NCI-H2227 treated with DMSO at 0.1 percent for 48 hours (cell line): ENCODE measurements at regions not wholly inside any gene's neighbourhood (a gene's known extent, or its start where the extent isn't known, plus 50 kb on each side); places are given as distances from the start of the nearest gene placed in this dataset.
"Not testable (repeated sequence)": the region's sequence is repeated elsewhere in the genome, so short reads cannot be mapped to it uniquely, and the experiment has no call there.

ENCODE experiments used
- DNase-seq: peaks from one replicate; lab custom pipeline; 2025; lab: John Stamatoyannopoulos, UW

DNA sequence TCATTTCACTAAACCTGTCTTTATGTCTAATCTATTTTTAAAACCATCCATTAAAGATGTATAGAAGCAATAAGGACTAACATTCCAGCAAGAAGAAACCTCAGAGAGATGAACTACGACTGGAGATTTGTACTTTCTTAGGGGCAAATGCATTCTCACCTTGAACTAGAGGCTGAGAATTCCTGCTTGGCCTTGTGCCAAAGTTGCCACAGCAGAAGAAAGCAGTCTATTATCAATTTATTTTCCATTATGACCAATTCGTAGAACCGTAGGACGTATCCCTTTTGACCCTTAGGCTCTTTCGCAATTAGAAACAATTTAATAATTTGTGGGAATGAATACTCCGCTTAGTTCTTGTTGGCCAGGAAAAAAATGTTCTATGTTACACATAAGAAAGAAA lies 1647.4 kb upstream of the CDH9 start:
- no peak for DNase-seq

DNA sequence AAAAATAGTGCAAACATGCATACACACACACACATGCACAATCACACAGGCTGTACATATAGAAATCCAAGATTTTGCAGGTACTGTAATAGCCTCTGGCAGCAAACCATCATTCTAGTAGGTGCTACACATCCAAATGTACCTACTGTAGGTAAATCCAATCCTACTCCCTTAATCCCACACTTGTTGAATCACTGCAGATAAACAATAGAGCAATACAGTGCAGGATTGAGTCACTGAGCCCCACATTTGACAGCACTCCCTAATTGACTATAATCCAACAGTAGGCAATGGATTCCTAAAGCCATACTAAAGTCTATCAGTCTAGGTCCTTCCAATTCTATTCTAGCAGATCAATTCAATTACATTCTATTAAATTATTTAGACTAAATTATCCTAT lies 1640.5 kb upstream of the CDH9 start:
- no peak for DNase-seq

DNA sequence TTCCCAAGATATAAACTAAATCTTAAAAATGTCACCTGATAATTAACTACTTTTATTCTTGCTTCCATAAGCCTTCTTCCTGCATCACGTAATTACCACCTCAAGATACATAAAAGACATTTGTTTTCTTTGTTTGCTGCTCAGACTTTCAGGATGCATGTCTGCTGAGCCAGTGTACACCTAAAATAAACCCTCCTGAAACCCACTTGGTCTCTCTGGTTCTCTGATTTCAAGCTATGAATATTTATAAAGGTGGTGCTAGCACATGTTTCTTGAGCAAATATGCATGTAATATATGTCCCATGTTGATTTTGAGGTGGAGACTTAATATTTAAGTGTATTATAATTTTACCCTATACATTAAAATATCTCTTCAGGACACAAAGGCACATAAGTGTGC lies 1627.7 kb upstream of the CDH9 start:
- no peak for DNase-seq

DNA sequence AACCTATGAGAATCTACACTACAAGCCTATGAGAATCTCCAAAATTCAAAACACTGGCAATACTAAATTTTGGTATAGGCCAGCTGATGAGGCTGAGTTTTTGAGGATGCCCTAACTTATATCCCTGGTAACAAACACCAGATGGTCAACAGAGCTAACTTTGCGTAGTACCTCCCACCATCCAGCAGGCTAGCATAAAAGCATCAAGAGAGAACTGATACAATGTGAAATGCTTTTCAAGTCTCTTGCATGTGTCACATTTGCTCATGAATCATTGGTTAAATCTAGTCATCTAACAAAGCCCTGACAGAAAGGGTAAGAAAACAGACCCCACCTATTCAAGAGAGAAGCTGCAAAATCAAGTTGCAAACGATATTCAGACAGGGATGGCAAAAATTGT lies 1609.7 kb upstream of the CDH9 start:
- DNase-seq, result no peak

DNA sequence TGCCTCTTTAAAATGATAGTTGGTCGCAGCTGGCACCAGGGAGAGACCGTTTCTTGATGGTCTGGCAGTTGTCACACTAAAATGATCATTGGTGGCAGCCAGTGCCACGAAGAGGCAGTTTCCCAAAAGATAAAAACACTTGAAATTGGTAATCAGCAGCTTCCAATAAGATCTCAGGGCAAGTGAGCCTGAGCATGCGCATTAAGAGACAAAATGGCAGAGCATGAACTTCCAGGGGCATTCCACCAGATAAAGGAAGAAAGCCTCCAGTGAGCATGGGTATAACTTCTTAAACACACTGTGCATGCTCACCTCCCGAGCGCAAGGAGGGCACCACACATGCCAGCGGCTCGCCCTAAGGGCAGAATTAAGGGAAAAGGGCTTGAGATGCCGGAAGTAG lies 1594.2 kb upstream of the CDH9 start:
- no peak for DNase-seq

DNA sequence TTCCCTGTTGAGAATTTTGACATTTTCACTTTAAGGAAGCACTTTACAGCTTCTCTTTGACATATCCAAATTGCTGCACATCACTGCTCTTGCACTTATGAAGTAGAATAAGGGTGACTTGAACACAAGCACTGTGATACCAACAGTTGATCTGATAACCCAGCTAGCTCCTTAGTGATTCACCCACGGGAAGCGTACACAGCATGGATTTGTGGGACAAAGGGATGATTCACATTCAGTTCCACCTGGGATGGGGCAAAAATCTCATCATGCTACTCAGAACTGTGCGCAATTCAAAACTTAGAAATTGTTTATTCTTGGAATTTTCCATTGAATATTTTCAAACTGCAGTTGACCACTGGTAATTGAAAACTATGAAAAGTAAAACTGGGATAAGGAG lies 1565.5 kb upstream of the CDH9 start:
- DNase-seq, result no peak

DNA sequence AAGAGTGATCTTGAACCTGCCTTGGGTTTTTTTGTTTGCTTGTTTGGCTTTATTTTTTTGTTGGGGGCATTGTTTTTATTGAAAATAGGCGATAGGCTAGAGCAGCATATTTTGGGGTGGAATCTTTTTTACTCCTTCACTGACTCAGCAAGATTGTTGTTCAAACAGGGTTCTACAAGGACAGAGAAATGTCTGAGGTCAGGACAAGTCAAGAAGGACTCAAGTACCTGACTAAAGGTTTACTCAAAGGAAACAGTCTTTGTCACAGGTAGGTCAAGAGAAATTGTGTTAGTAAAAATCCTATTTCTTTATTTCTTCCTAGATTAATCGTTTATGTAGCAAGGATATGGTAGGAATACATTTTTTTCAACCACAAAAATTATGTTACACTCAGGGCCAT lies 1564.0 kb upstream of the CDH9 start:
- no peak for DNase-seq

DNA sequence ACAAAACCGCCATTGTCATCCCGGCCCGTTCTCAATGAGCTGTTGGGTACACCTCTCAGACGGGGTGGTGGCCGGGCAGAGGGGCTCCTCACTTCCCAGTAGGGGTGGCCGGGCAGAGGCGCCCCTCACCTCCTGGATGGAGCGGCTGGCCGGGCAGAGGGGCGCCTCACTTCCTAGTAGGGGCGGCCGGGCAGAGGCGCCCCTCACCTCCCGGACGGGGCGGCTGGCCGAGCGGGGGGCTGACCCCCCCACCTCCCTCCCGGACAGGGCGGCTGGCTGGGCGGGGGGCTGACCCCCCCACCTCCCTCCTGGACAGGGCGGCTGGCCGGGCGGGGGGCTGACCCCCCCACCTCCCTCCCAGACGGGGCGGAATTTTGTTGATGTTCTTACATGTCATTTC lies 1558.3 kb upstream of the CDH9 start:
- not testable (repeated sequence) for DNase-seq

DNA sequence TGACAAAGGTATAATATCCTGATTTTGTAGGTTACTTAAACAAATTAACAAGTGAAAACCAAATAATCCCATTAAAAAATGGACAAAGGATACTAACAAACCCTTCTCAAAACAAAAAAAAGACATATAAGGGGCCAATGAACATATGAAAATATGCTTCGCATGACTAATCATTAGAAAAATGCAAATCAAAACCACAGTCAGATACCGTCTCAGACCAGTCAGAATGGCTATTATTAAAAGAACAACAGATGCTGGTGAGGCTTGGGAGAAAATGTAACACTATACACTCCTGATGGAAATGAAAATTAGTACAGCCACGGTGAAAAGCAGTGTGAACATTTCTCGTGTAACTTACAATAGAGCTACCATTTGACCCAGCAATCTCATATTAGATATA lies 1542.2 kb upstream of the CDH9 start:
- DNase-seq, result no peak

DNA sequence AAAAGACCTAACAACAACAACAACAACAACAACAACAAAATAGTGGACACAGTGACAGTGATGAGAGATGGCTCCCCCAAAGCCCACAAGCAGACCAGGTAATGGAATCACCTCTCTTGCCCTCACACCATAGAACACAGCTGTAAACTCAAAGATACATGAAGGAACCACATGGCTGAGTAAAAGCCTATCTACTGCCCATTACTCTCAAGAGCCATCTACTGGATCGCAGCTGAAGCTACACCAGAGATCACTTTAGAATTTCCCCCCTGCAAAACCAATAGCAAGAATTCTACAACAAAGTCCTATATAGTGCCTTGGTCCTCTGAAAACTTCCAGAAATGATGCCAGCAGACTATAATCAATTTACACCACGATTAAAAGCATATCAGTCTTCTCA lies 1537.6 kb upstream of the CDH9 start:
- DNase-seq, result no peak

DNA sequence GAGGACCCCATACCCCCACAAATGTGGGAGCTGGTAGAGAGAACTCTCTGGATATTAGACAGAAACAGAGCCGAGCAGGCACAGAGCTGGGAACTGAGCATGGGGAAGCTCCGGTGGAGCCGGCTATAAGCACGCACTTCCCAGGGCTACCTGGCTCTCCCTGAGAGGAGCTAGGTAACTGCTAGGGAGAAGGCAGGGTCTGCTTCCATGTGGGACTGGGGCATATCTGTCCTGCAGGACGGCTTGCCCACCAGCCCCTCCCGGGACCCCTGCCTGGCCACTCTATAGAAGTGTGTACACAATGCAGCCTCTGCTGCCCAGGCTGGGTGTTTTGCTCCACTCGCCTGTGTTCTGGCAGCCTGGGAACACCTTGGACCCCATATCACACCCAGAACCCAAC lies 1537.0 kb upstream of the CDH9 start:
- DNase-seq, result no peak

DNA sequence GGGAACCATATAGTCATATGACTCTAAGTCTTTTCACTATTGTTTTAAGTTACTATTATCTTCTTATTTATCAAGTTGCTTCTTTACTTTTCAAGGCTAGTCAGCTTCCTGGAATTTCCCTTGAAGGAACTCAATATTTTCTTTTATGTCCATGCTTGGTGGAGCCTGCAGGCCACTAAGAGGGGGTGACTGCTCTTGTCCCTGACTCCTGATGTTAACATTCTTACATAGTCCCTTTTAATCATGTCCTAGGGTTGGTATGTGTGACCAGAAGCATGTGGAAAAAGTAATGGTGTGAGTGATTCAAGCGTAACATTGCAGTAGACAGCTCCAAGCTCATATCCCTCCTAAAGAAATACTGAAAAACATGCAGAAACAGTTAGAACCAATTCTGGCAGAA lies 1536.2 kb upstream of the CDH9 start:
- DNase-seq, result no peak

DNA sequence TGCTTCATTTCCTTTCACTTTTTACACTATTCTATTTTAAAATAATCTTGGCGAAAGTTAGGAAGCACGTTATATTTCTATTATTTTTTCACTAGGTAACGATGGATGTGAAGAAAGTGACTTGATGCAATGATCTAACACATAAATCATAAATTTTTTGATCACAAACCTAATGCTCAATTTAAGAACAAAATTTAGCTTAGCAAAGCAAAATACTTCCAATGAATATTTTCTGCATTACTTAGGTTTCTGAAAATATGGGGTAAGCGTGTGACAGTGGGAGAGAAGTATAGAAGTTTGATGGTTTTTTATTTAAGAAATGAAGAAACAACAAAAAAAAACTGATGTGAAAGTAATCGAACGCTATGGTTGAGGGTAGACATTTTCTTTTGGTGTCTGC lies 1528.7 kb upstream of the CDH9 start:
- DNase-seq, result no peak

DNA sequence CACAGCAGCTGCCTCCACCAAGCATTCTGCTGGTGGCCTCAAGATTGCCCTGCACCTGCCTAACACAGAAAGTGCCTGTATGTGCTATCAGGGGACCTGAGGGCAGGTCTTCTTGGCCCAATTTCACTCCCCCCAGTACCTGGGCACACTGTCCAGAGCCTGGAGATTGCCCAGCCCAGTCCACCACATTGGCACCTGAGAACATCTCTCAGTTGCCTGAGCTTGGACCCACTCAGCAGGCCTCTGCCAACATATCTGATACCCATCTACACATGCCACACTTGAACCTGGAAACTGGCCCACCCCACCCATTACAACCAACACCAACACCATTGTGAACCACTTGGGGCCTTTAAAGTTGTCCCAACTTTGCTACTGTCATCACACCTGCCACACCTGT lies 1523.1 kb upstream of the CDH9 start:
- DNase-seq, result no peak

DNA sequence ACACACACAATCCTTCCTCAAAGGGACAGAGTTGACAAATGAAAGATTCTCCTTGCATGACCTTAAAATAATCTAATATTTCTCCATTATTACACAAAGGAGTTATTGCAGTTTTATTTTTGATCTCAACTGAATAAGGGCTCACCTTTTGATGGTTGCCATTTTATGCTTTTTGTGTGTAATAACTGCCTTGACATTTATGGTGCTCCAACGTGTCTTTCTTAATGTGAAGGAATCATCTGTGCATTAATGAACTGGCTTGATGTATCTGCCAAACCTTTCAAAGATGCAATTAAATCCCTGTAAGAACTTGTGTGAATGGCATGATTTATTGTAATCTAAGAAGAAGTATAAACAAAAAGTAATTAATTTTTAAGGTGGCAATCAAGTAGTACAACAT lies 1519.8 kb upstream of the CDH9 start:
- no peak for DNase-seq

DNA sequence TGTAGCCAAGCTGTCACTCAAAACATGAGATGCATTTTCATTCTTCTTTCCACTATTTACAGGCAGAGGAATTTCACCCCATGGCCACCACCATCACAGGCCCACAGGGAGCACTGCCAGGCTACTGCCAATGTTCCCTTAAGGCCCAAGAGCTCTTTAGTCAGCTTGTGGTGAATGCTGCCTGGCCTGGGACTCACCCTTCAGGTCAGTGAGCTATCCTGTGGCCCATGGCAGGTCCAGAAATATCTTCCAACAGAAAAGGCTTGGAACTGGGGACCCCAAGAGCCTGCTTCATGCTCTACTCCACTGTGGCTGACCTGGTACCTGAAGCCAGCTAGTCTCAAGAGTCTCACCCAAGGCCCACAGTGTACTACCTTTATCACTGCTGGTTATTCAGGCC lies 1518.7 kb upstream of the CDH9 start:
- DNase-seq, result no peak

DNA sequence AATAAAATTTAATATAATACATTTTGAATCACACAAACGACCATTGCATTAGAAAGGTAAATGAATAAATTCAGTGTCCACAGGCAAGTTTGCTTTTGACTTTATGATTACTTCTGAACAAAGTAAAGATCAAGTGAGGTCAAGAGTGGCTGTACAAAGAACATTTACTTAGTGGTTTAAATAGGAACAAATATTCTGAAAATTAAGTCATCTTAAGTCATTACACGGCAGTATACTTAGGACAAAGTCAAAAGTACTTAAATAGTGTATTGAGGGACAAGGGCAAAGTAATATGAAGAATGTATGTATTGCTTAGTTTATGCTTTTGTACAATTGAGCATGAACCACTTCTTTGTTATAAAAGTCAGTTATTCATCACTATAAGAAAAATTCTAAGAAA lies 1511.2 kb upstream of the CDH9 start:
- DNase-seq, result no peak

DNA sequence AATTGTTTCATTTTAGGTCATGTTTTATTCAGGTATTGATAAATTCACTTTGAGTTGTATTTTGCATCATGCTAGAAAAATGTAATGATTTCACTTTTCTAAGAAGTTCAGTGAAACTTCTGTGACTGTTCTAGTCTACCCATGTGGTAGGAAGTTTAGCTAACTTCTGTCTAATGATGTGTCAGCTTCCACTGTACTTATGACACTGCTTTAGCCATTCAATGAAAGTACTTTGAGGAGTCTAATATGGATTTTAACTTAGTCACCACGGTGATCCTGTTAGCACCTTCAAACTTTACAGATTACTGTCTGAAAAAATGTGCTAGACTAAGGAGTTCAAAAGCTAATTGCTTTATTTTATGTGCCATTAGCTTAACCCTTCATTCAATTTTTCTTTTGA lies 1510.5 kb upstream of the CDH9 start:
- no peak for DNase-seq

DNA sequence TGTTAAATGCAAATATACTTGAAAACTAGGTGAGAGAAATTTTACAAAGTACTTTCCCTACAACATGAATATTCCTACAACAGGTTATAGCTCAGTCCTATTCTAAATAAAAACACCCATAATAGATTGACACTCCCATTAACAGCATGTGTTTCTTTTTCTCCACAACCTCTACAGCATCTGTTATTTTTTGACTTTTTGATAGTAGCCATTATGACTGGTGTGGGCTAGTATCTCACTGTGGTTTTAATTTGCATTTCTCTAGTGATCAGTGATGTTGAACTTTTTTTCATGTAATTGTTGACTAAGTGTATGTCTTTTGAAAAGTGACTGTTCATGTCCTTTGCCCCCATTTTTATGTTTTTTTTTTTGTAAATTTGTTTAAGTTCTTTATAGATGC lies 1506.1 kb upstream of the CDH9 start:
- DNase-seq, result no peak

DNA sequence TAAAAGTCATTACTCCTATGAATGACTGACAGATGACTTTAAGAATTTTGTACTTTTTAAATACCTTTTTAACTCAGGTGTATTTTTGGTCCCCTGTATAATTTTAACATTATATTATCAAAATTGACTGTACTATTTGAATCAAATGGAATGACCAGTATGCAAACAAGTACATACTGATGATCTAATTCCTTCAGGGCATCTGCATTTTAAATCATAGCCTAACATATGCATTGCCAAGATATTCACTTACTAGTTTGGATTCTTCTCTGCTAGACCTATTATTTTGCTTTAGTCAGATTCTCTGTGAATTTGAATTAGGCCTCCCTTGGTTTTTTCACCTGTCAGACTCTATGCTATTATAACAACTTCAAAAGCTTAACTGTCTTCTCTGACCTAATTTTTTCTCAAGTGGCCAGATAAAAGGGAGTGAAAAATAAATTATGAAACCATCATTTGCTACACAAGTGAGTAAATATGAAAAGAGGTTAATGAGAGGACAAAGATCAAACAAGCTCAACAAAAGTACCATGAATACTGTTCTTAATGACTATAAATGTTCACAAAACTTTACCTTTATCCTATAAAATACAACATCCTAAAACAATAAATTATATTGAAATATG lies 1505.2 kb upstream of the CDH9 start:
- no peak for DNase-seq

DNA sequence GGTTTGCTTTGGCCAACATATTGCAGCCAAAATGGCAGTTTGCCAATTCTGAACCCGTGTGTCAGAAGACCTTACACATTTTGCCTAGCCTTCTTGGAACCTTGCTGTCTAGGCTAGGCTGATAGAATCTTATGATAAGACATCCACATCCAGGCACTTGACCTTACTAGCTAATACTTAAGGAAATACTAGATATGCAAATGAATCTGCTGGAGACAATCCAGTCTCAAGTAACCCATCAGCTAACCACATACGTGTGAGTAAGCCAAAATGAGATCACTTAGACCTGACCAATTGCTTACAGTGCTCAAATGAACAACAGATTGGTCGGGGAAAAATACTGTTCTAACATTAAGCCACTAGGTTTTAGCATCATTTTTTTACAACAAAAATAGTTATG lies 1504.6 kb upstream of the CDH9 start:
- no peak for DNase-seq

DNA sequence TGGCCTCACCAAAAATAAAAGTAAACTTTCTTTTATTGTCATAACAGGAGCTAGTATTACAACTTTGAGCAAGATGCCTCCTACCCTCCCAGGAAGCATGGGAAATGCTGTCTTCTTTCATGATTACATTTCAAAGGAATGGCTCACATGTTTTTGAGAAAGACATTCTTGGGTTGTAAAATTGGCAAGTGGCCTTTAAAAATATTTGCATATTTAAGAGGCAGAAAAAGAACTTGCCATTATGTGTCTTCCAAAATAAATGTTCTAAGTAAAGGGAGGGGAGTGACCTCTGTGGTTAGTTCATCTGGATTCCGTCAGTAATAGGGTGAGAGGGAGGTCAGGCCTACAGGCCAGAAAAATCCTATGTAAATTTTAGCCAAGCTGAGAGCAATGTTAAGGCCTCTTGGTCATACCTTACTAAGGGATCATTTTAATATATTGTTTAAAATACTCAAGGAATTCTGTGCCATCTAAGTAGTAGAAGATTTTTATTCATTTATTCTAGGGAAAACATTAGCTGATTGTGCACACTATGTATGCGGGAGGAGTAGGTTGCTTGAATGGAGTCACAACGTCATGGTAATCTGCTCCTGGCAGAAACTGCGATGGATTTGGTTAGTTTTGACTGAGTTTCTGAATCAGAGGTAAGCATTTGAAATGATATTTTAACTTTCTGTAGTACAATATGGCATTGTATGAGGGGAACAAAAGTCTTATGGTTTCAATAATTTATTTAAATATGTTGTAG lies 1485.7 kb upstream of the CDH9 start:
- DNase-seq, result no peak

DNA sequence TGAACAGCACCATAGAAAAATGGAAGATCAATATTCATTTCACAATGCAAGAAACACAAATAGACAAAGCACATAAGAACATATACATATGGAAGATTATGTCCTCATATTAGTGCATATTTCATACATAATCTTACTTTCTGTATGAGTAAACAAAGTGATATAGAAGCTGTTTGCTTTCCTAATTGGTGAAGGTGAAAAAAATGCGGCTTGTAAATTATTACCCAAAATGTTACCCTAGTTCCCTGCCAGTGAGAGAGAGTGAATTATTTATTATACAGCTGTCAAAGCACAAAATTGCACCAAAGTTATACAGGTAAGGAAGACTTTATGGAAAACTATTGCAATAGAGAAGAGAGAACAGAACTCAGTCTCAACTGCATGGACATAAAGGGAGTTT lies 1485.0 kb upstream of the CDH9 start:
- DNase-seq, result no peak

DNA sequence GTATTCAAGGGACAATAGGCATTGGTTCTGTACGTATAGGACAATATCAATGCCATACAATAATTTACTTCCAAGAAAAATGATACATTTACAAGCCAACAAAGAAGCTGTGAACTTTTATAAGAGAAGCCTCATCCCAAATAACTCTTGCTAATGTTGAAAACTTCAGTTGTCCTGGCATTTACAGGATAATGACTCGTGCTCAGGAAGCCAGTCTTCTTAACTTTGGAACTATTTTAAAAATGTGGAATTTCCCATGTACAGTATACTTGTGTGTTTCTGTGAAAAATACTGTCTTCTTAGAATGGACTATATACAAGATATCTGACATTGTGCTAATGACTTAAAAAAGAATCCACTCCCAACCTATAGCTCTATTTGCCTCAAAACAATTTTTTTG lies 1479.3 kb upstream of the CDH9 start:
- DNase-seq, result no peak
